ENCODE measurements at regions not wholly inside any gene's neighbourhood (a gene's known extent, or its start where the extent isn't known, plus 50 kb on each side); places are given as distances from the start of the nearest gene placed in this dataset.

- TF ChIP-seq CTCF (conservative IDR thresholded peaks at IDR 0.05; ENCODE audit: low read depth, low read length) (no peak), EZH2 (IDR thresholded peaks at IDR 0.05; ENCODE audit: borderline replicate concordance, low read depth, low read length, poor library complexity, severe bottlenecking) (no peak)
These were observed 245.0 kb upstream of the SFRP2 start for GRCh38 chr4:154033921-154034320.
